Transverse colon (tissue), 4 donors: ENCODE measurements at regions not wholly inside any gene's neighbourhood (a gene's known extent, or its start where the extent isn't known, plus 50 kb on each side); places are given as distances from the start of the nearest gene placed in this dataset.
"Not testable (repeated sequence)": the region's sequence is repeated elsewhere in the genome, so short reads cannot be mapped to it uniquely, and the experiment has no call there.

Source experiments
- DNase-seq: peaks from one replicate; pipeline ENCODE4 v3.0.0-alpha.2; 2019
- H3K27ac ChIP-seq, 4 donors: fragments of 200-600 bp; sonication (generic); 2 replicates each; pipeline ENCODE4 v1.5.1; 2016 to 2018; ENCODE audit warnings: inconsistent platforms in 4 of 4
- H3K27me3 ChIP-seq: fragments of 200-600 bp; sonication (generic); 2 replicates; pipeline ENCODE4 v1.5.1; 2017; ENCODE audit warnings: inconsistent platforms
- H3K36me3 ChIP-seq, 4 donors: fragments of 200-600 bp; sonication (generic); 2 replicates each; pipeline ENCODE4 v1.5.1; 2017 to 2019; ENCODE audit warnings: inconsistent platforms in 4 of 4
- H3K4me1 ChIP-seq, 4 donors: fragments of 200-600 bp; sonication (generic); 2 replicates each; pipeline ENCODE4 v1.5.1; 2017 to 2020; ENCODE audit warnings: inconsistent platforms in 4 of 4
- H3K4me3 ChIP-seq, 4 donors: fragments of 200-600 bp; sonication (generic); 1 replicate in 1 of 4; 2 replicates in 3 of 4; pipeline versions ENCODE4 v1.5.1 to v1.6.1; 2017 to 2019; ENCODE audit warnings: inconsistent platforms in 4 of 4
- H3K9me3 ChIP-seq, 2 donors: fragments of 200-600 bp; sonication (generic); 2 replicates each; pipeline ENCODE4 v1.5.1; 2017 to 2019; ENCODE audit warnings: inconsistent platforms in 2 of 2
- CTCF ChIP-seq, 5 experiments: fragments of 200-600 bp in 3 of 5; fragments of 450-650 bp in 2 of 5; sonication (generic) in 3 of 5; IDR thresholded peaks; 1 replicate in 2 of 5; 2 replicates in 3 of 5; pipeline ENCODE4 v1.5.1; 2016 to 2017; ENCODE audit warnings: antibody characterized with exemption in 5 of 5, inconsistent platforms in 3 of 5, mild to moderate bottlenecking in 2 of 5, moderate library complexity in 1 of 5
- EP300 ChIP-seq: sonication (generic); formaldehyde crosslinking; IDR thresholded peaks from one replicate; pipeline ENCODE4 v1.6.1; 2017; ENCODE audit warnings: antibody characterized with exemption, low read depth
- POLR2A ChIP-seq: fragments of 450-650 bp; IDR thresholded peaks from one replicate; pipeline ENCODE4 v1.6.1; 2016; ENCODE audit warnings: antibody characterized with exemption, mild to moderate bottlenecking, moderate library complexity
- POLR2AphosphoS5 ChIP-seq, 3 donors: sonication (generic); formaldehyde crosslinking; IDR thresholded peaks; one replicate each; pipeline ENCODE4 v1.6.1; 2016; ENCODE audit warnings: antibody characterized with exemption in 3 of 3
- WGBS, 2 donors: methylation state at CpG; one replicate each; pipeline ENCODE4 v1.1.5; 2018; ENCODE audit warnings: low coverage in 1 of 2; 5-methylcytosine and 5-hydroxymethylcytosine counted together
- in situ Hi-C, 4 donors: fragments of 200-750 bp; cut with MboI; loops; one replicate each; pipeline versions ENCODE4 v1.15.0 to v1.15.1; 2017; ENCODE audit warnings: low sequenced_read_pairs in 3 of 4, low pct_ligation_motif_present in 1 of 4, low pct_unique_long_range_greater_than_20kb in 1 of 4
- intact Hi-C: fragments of 100-400 bp; cut with DNase I; formaldehyde crosslinking; loops from one replicate; pipeline ENCODE4 v1.15.1; 2023; ENCODE audit warnings: low total_unique reads

- Histone ChIP-seq H3K4me1 (no peaks in the 10 kb centered on the region), H3K27ac (no peak overlapping the region), H3K36me3 (no peaks in the 10 kb centered on the region), H3K27me3 (no peaks in the 10 kb centered on the region), H3K4me3 (no peak overlapping the region), H3K9me3 (no peaks in the 10 kb centered on the region)
- in situ Hi-C loops, result no loop called here
- WGBS, 2 donors, result 46 to 49% methylated on average over 3 of the region's 3 CpGs
- TF ChIP-seq POLR2A (no peak), CTCF (IDR thresholded peaks at IDR 0.05) (peak in 1 of 5 experiments; percentile 10)
- intact Hi-C loops, result no loop called here
- no peak for DNase-seq
These were observed 240.5 kb upstream of the CHD1 start for GRCh38 chr5:99169309-99169708.

GRCh38 chr5:99161538-99161937 is 232.7 kb upstream of the CHD1 start:
- H3K4me3 ChIP-seq, in situ Hi-C loops, H3K27ac ChIP-seq, H3K9me3 ChIP-seq, H3K4me1 ChIP-seq, H3K27me3 ChIP-seq, H3K36me3 ChIP-seq, intact Hi-C loops, DNase-seq: not testable (repeated sequence)
- whole genome bisulfite sequencing, 2 donors, result 80 to 92% methylated on average over 1 to 4 of the region's 4 CpGs

- Histone ChIP-seq H3K9me3 (no peaks in the 10 kb centered on the region), H3K27ac (no peak overlapping the region), H3K36me3 (no peaks in the 10 kb centered on the region), H3K4me3 (no peak overlapping the region), H3K4me1 (no peaks in the 10 kb centered on the region), H3K27me3 (no peaks in the 10 kb centered on the region)
- in situ Hi-C loops, result no loop called here
- intact Hi-C loops, result no loop called here
- no peak for TF ChIP-seq POLR2AphosphoS5 (IDR thresholded peaks at IDR 0.05)
- no peak for TF ChIP-seq POLR2A
- no peak for TF ChIP-seq EP300
- no peak for TF ChIP-seq CTCF (IDR thresholded peaks at IDR 0.05)
- no peak for DNase-seq
- 82 to 92% methylated on average over 1 of the region's 1 CpG for WGBS, 2 donors
These were observed 227.9 kb upstream of the CHD1 start for GRCh38 chr5:99156688-99157087.

GRCh38 chr5:99143283-99143795 is 214.5 kb upstream of the CHD1 start:
- H3K36me3 ChIP-seq, H3K27ac ChIP-seq, H3K27me3 ChIP-seq, H3K9me3 ChIP-seq, DNase-seq, in situ Hi-C loops, H3K4me3 ChIP-seq, H3K4me1 ChIP-seq, intact Hi-C loops: not testable (repeated sequence)
- 50% methylated on average over 1 of the region's 1 CpG; no CpG with 5 or more reads in 1 of the 2 donors for WGBS, 2 donors

GRCh38 chr5:99141534-99142128 is 212.8 kb upstream of the CHD1 start:
- Histone ChIP-seq H3K9me3 (peaks cover 0 to 8% of the 10 kb centered on the region in 2 donors), H3K4me1 (no peaks in the 10 kb centered on the region), H3K36me3 (no peaks in the 10 kb centered on the region), H3K27me3 (no peaks in the 10 kb centered on the region), H3K4me3 (no peak overlapping the region), H3K27ac (no peak overlapping the region)
- in situ Hi-C loops, result no loop called here
- no peak for DNase-seq
- intact Hi-C loops, result no loop called here
- WGBS, 2 donors, result 64% methylated on average over 3 of the region's 3 CpGs; no CpG with 5 or more reads in 1 of the 2 donors
- TF ChIP-seq POLR2A, result no peak
- no peak for TF ChIP-seq EP300
- no peak for TF ChIP-seq POLR2AphosphoS5 (IDR thresholded peaks at IDR 0.05)
- no peak for TF ChIP-seq CTCF (IDR thresholded peaks at IDR 0.05)
